HCT116 (cell line): ENCODE measurements at regions not wholly inside any gene's neighbourhood (a gene's known extent, or its start where the extent isn't known, plus 50 kb on each side); places are given as distances from the start of the nearest gene placed in this dataset.

Source experiments
- ATAC-seq: fragments of 200-7000 bp; cut with Tn5 transposase; 2 replicates; pipeline ENCODE4 v1.9.1; 2020; ENCODE audit warnings: mild to moderate bottlenecking, moderate library complexity
- BruUV-seq: library from RNA; stranded (reverse); fragments of 400-500 nt; replicated peaks from 2 replicates; lab custom pipeline; 2021; lab: Mats Ljungman, UMichigan
- CTCF ChIA-PET: fragments of 300-600 bp; sonication (Branson Sonifier 250); formaldehyde crosslinking; loops from one replicate; lab custom pipeline; 2021; ENCODE audit warnings: antibody characterized with exemption; lab: Charles Lee
- POLR2A ChIA-PET: fragments of 300-600, 350-600 bp; sonication (Branson Sonifier 250); formaldehyde crosslinking; loops from one replicate; lab custom pipeline; 2021; ENCODE audit warnings: antibody characterized with exemption; lab: Charles Lee
- RAD21 ChIA-PET, 2 experiments: fragments of 300-600 bp; sonication (Branson Sonifier 250); formaldehyde crosslinking; loops; one replicate each; lab custom pipeline; 2023; ENCODE audit warnings: low total read pairs in 2 of 2; ENCODE audit not compliant: uncharacterized antibody in 2 of 2, unreplicated experiment in 2 of 2, low non-redundant PET in 1 of 2; lab: Charles Lee
- DNase-seq: peaks from one replicate; pipeline ENCODE4 v3.0.0-alpha.2; 2010; ENCODE audit warnings: low read depth, low spot score
- H2AFZ ChIP-seq: fragments of 200-600 bp; shearing (Covaris generic), sonication (generic); 2 replicates; pipeline ENCODE4 v1.6.1; 2017; ENCODE audit warnings: low read depth, mixed run types, mixed read lengths, antibody characterized with exemption, low read length; ENCODE audit not compliant: poor library complexity, severe bottlenecking
- H3K27ac ChIP-seq: 2 replicates; pipeline ENCODE4 v1.5.1; 2012; ENCODE audit warnings: low read depth, low read length
- H3K27me3 ChIP-seq: fragments of 200-600 bp; sonication (generic); 2 replicates; pipeline ENCODE4 v1.6.1; 2016; ENCODE audit warnings: mixed run types, low read length, mixed read lengths; ENCODE audit not compliant: insufficient read depth
- H3K36me3 ChIP-seq, 2 experiments: fragments of 200-500 bp in 1 of 2; fragments of 200-600 bp in 1 of 2; sonication (Bioruptor generic) in 1 of 2; sonication (generic) in 1 of 2; 2 replicates each; pipeline versions ENCODE4 v1.5.1 to v1.6.1; 2014 to 2016; ENCODE audit warnings: low read length in 2 of 2, inconsistent platforms in 1 of 2, mixed read lengths in 1 of 2, mixed run types in 1 of 2; ENCODE audit not compliant: insufficient read depth in 2 of 2, control insufficient read depth in 1 of 2
- H3K4me1 ChIP-seq, 2 experiments: fragments of 200-600 bp in 1 of 2; sonication (generic) in 1 of 2; 2 replicates each; pipeline versions ENCODE4 v1.5.1 to v1.6.1; 2012 to 2017; ENCODE audit warnings: low read length in 2 of 2, inconsistent platforms in 1 of 2, mild to moderate bottlenecking in 1 of 2, mixed read lengths in 1 of 2, mixed run types in 1 of 2, moderate library complexity in 1 of 2; ENCODE audit not compliant: insufficient read depth in 2 of 2, control insufficient read depth in 1 of 2
- H3K4me2 ChIP-seq: fragments of 200-600 bp; sonication (generic); 2 replicates; pipeline ENCODE4 v1.6.1; 2017; ENCODE audit warnings: mixed run types, low read length, mixed read lengths
- H3K4me3 ChIP-seq, 2 experiments: fragments of 200-600 bp in 1 of 2; sonication (generic) in 1 of 2; replicated peaks in 1 of 2; 2 replicates each; pipeline ENCODE4 v1.5.1; 2011 to 2016; ENCODE audit warnings: low read length in 2 of 2, control low read depth in 1 of 2, low read depth in 1 of 2, mild to moderate bottlenecking in 1 of 2, mixed read lengths in 1 of 2, mixed run types in 1 of 2
- H3K79me2 ChIP-seq: fragments of 200-600 bp; sonication (generic); 2 replicates; pipeline ENCODE4 v1.6.1; 2017; ENCODE audit warnings: mild to moderate bottlenecking, mixed run types, low read length, moderate library complexity, mixed read lengths; ENCODE audit not compliant: insufficient read depth
- H3K9ac ChIP-seq: fragments of 200-600 bp; sonication (generic); 2 replicates; pipeline ENCODE4 v1.6.1; 2016; ENCODE audit warnings: low read length, mixed read lengths
- H3K9me2 ChIP-seq: fragments of 200-600 bp; sonication (generic), shearing (Covaris generic); 2 replicates; pipeline ENCODE4 v1.6.1; 2017; ENCODE audit warnings: mixed run types, mild to moderate bottlenecking, moderate library complexity; ENCODE audit not compliant: insufficient read depth
- H3K9me3 ChIP-seq, 2 experiments: fragments of 200-500 bp in 1 of 2; fragments of 200-600 bp in 1 of 2; sonication (Bioruptor generic) in 1 of 2; sonication (generic) in 1 of 2; 2 replicates each; pipeline ENCODE4 v1.6.1; 2014 to 2017; ENCODE audit warnings: low read length in 2 of 2, mixed read lengths in 2 of 2, inconsistent platforms in 1 of 2, low read depth in 1 of 2, mild to moderate bottlenecking in 1 of 2, mixed run types in 1 of 2, moderate library complexity in 1 of 2; ENCODE audit not compliant: control insufficient read depth in 1 of 2, insufficient read depth in 1 of 2
- H4K20me1 ChIP-seq: fragments of 200-600 bp; sonication (generic), shearing (Covaris generic); 2 replicates; pipeline ENCODE4 v1.6.1; 2017; ENCODE audit warnings: mixed run types, mild to moderate bottlenecking, moderate library complexity; ENCODE audit not compliant: insufficient read depth
- CEBPB ChIP-seq: IDR thresholded peaks from 2 replicates; pipeline ENCODE4 v1.6.1; 2012; ENCODE audit warnings: low read depth
- EGR1 ChIP-seq: IDR thresholded peaks from 2 replicates; pipeline ENCODE4 v1.6.1; 2012; ENCODE audit warnings: low read depth
- ELF1 ChIP-seq: IDR thresholded peaks from 2 replicates; pipeline ENCODE4 v1.6.1; 2012; ENCODE audit warnings: low read depth, borderline replicate concordance
- EZH2 ChIP-seq: fragments of 200-600 bp; sonication (generic); IDR thresholded peaks from 2 replicates; pipeline ENCODE4 v1.6.1; 2017; ENCODE audit warnings: antibody characterized with exemption, mixed run types
- EZH2phosphoT487 ChIP-seq: fragments of 200-600 bp; IDR thresholded peaks from 2 replicates; pipeline ENCODE4 v1.6.1; 2018; ENCODE audit warnings: antibody characterized with exemption, borderline replicate concordance
- FOSL1 ChIP-seq: IDR thresholded peaks from 2 replicates; pipeline ENCODE4 v1.6.1; 2012; ENCODE audit warnings: low read depth
- JUND ChIP-seq: IDR thresholded peaks from 2 replicates; pipeline ENCODE4 v1.6.1; 2012
- POLR2AphosphoS5 ChIP-seq: IDR thresholded peaks from 2 replicates; pipeline ENCODE4 v1.6.1; 2011; ENCODE audit warnings: mild to moderate bottlenecking, low read depth, low read length, moderate library complexity
- RAD21 ChIP-seq: IDR thresholded peaks from 2 replicates; pipeline ENCODE4 v1.6.1; 2012; ENCODE audit warnings: low read depth, mild to moderate bottlenecking
- SP1 ChIP-seq: IDR thresholded peaks from 2 replicates; pipeline ENCODE4 v1.6.1; 2012; ENCODE audit warnings: low read depth
- SRF ChIP-seq: IDR thresholded peaks from 2 replicates; pipeline ENCODE4 v1.6.1; 2012; ENCODE audit warnings: low read depth
- YY1 ChIP-seq: IDR thresholded peaks from 2 replicates; pipeline ENCODE4 v1.6.1; 2011; ENCODE audit warnings: low read length, low read depth, moderate library complexity, mild to moderate bottlenecking; ENCODE audit not compliant: insufficient replicate concordance; ENCODE audit errors: extremely low read depth
- ZFX ChIP-seq: fragments of 450-650 bp; IDR thresholded peaks from 2 replicates; pipeline ENCODE4 v1.6.1; 2017
- intact Hi-C: fragments of 100-400 bp; cut with micrococcal nuclease; formaldehyde crosslinking; loops from 2 replicates; pipeline ENCODE4 v1.10.0; 2022
- TF ChIP-seq, protein P1 (sequence below): IDR thresholded peaks from 2 replicates; pipeline ENCODE4 v1.6.1; 2012
- TF ChIP-seq, protein P2 (sequence below), 3 experiments: fragments of 200-600 bp in 1 of 3; sonication (generic) in 1 of 3; IDR thresholded peaks in 2 of 3; conservative IDR thresholded peaks in 1 of 3; 2 replicates each; pipeline ENCODE4 v1.5.1; 2012 to 2017; ENCODE audit warnings: low read depth in 2 of 3, low read length in 2 of 3, antibody characterized with exemption in 1 of 3, borderline replicate concordance in 1 of 3, control low read depth in 1 of 3, mild to moderate bottlenecking in 1 of 3, mixed read lengths in 1 of 3, mixed run types in 1 of 3, moderate library complexity in 1 of 3; ENCODE audit not compliant: insufficient read depth in 1 of 3
- TF ChIP-seq, protein P3 (sequence below): IDR thresholded peaks from 2 replicates; pipeline ENCODE4 v1.6.1; 2012; ENCODE audit warnings: low read depth
- TF ChIP-seq, protein P4 (sequence below): IDR thresholded peaks from 2 replicates; pipeline ENCODE4 v1.6.1; 2011; ENCODE audit warnings: mild to moderate bottlenecking, low read length, moderate library complexity; ENCODE audit not compliant: insufficient replicate concordance; ENCODE audit errors: extremely low read depth
- TF ChIP-seq, protein P5 (sequence below): IDR thresholded peaks from 2 replicates; pipeline ENCODE4 v1.6.1; 2012

DNA sequence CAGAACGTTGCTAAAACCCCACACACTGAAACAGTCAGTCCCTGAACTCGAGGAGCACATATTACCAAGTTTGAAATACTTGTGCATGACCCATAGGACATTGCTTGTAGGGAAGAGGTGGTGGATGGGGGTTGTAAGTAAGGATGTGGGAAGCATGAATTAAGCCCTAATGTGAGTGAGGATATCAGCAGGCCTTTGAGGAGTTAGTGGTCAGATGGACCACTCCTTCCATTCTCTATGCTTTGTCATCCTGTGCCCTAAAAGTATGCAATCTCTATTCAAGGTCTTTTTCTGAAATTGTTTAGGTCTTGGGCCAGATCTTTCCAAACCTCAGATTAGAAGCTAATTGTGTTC, 70.9 kb upstream of the SAMSN1 start:
- no TSS peak for BruUV-seq
- no peak overlapping the region for H2AFZ ChIP-seq
- no peaks in the 10 kb centered on the region for H3K9me3 ChIP-seq
- H4K20me1 ChIP-seq = no peaks in the 10 kb centered on the region
- no peaks in the 10 kb centered on the region for H3K9me2 ChIP-seq
- no peaks in the 10 kb centered on the region for H3K36me3 ChIP-seq
- ATAC-seq (no peak), DNase-seq (no peak)
- H3K4me2 ChIP-seq = no peak overlapping the region
- ChIA-PET RAD21 (no interaction called here), CTCF (no interaction called here), POLR2A (no interaction called here)
- H3K9ac ChIP-seq = no peak overlapping the region
- no peak overlapping the region for H3K4me3 ChIP-seq
- no peaks in the 10 kb centered on the region for H3K27me3 ChIP-seq
- H3K4me1 ChIP-seq = no peaks in the 10 kb centered on the region
- TF ChIP-seq, protein P1, sequence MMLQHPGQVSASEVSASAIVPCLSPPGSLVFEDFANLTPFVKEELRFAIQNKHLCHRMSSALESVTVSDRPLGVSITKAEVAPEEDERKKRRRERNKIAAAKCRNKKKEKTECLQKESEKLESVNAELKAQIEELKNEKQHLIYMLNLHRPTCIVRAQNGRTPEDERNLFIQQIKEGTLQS = no peak
- no peak for TF ChIP-seq ELF1
- no peak for TF ChIP-seq EGR1
- TF ChIP-seq JUND = no peak
- TF ChIP-seq RAD21 = no peak
- TF ChIP-seq, protein P2, sequence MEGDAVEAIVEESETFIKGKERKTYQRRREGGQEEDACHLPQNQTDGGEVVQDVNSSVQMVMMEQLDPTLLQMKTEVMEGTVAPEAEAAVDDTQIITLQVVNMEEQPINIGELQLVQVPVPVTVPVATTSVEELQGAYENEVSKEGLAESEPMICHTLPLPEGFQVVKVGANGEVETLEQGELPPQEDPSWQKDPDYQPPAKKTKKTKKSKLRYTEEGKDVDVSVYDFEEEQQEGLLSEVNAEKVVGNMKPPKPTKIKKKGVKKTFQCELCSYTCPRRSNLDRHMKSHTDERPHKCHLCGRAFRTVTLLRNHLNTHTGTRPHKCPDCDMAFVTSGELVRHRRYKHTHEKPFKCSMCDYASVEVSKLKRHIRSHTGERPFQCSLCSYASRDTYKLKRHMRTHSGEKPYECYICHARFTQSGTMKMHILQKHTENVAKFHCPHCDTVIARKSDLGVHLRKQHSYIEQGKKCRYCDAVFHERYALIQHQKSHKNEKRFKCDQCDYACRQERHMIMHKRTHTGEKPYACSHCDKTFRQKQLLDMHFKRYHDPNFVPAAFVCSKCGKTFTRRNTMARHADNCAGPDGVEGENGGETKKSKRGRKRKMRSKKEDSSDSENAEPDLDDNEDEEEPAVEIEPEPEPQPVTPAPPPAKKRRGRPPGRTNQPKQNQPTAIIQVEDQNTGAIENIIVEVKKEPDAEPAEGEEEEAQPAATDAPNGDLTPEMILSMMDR (IDR thresholded peaks at IDR 0.05 in 2 of 3, conservative IDR thresholded peaks at IDR 0.05 in 1 of 3; ENCODE audit: borderline replicate concordance in 1 of 3, insufficient read depth in 1 of 3, low read depth in 2 of 3, low read length in 2 of 3) = no peak
- TF ChIP-seq CEBPB = no peak
- no peak for TF ChIP-seq ZFX
- TF ChIP-seq, protein P3, sequence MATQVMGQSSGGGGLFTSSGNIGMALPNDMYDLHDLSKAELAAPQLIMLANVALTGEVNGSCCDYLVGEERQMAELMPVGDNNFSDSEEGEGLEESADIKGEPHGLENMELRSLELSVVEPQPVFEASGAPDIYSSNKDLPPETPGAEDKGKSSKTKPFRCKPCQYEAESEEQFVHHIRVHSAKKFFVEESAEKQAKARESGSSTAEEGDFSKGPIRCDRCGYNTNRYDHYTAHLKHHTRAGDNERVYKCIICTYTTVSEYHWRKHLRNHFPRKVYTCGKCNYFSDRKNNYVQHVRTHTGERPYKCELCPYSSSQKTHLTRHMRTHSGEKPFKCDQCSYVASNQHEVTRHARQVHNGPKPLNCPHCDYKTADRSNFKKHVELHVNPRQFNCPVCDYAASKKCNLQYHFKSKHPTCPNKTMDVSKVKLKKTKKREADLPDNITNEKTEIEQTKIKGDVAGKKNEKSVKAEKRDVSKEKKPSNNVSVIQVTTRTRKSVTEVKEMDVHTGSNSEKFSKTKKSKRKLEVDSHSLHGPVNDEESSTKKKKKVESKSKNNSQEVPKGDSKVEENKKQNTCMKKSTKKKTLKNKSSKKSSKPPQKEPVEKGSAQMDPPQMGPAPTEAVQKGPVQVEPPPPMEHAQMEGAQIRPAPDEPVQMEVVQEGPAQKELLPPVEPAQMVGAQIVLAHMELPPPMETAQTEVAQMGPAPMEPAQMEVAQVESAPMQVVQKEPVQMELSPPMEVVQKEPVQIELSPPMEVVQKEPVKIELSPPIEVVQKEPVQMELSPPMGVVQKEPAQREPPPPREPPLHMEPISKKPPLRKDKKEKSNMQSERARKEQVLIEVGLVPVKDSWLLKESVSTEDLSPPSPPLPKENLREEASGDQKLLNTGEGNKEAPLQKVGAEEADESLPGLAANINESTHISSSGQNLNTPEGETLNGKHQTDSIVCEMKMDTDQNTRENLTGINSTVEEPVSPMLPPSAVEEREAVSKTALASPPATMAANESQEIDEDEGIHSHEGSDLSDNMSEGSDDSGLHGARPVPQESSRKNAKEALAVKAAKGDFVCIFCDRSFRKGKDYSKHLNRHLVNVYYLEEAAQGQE = no peak
- TF ChIP-seq SRF = no peak
- TF ChIP-seq, protein P4, sequence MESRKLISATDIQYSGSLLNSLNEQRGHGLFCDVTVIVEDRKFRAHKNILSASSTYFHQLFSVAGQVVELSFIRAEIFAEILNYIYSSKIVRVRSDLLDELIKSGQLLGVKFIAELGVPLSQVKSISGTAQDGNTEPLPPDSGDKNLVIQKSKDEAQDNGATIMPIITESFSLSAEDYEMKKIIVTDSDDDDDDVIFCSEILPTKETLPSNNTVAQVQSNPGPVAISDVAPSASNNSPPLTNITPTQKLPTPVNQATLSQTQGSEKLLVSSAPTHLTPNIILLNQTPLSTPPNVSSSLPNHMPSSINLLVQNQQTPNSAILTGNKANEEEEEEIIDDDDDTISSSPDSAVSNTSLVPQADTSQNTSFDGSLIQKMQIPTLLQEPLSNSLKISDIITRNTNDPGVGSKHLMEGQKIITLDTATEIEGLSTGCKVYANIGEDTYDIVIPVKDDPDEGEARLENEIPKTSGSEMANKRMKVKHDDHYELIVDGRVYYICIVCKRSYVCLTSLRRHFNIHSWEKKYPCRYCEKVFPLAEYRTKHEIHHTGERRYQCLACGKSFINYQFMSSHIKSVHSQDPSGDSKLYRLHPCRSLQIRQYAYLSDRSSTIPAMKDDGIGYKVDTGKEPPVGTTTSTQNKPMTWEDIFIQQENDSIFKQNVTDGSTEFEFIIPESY = no peak
- no peak for TF ChIP-seq YY1
- no peak for TF ChIP-seq FOSL1
- TF ChIP-seq, protein P5, sequence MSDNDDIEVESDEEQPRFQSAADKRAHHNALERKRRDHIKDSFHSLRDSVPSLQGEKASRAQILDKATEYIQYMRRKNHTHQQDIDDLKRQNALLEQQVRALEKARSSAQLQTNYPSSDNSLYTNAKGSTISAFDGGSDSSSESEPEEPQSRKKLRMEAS = no peak
- no peak for TF ChIP-seq POLR2AphosphoS5
- TF ChIP-seq EZH2 = no peak
- TF ChIP-seq EZH2phosphoT487 = no peak
- no peak for TF ChIP-seq SP1
- H3K79me2 ChIP-seq = no peaks in the 10 kb centered on the region
- no peak overlapping the region for H3K27ac ChIP-seq
- intact Hi-C loops = no loop called here
